ENCODE measurements at regions not wholly inside any gene's neighbourhood (a gene's known extent, or its start where the extent isn't known, plus 50 kb on each side); places are given as distances from the start of the nearest gene placed in this dataset.
"Not testable (repeated sequence)": the region's sequence is repeated elsewhere in the genome, so short reads cannot be mapped to it uniquely, and the experiment has no call there.

- in situ Hi-C loops (cut with HindIII; ENCODE audit: low sequenced_read_pairs), result no loop called here
Observed at GRCh38 chr10:8172604-8173003, 118.1 kb downstream of the GATA3 start.

GRCh38 chr10:8173243-8173865 is 118.9 kb downstream of the GATA3 start:
- in situ Hi-C loops (cut with HindIII; ENCODE audit: low sequenced_read_pairs), result no loop called here

- in situ Hi-C loops (cut with HindIII; ENCODE audit: low sequenced_read_pairs), result no loop called here
Observed at GRCh38 chr10:8173866-8174243, 119.4 kb downstream of the GATA3 start.

- in situ Hi-C loops (cut with HindIII; ENCODE audit: low sequenced_read_pairs), result no loop called here
Observed at GRCh38 chr10:8174762-8175161, 120.3 kb downstream of the GATA3 start.

GRCh38 chr10:8177526-8177925 is 123.0 kb downstream of the GATA3 start:
- in situ Hi-C loops (cut with HindIII; ENCODE audit: low sequenced_read_pairs), result not testable (repeated sequence)

GRCh38 chr10:8179773-8180172 is 125.3 kb downstream of the GATA3 start:
- in situ Hi-C loops (cut with HindIII; ENCODE audit: low sequenced_read_pairs), result not testable (repeated sequence)

- in situ Hi-C loops (cut with HindIII; ENCODE audit: low sequenced_read_pairs), result no loop called here
Observed at GRCh38 chr10:8180360-8181109, 126.0 kb downstream of the GATA3 start.

- in situ Hi-C loops (cut with HindIII; ENCODE audit: low sequenced_read_pairs), result no loop called here
Observed at GRCh38 chr10:8181496-8182157, 127.1 kb downstream of the GATA3 start.

- in situ Hi-C loops (cut with HindIII; ENCODE audit: low sequenced_read_pairs), result no loop called here
Observed at GRCh38 chr10:8182806-8183205, 128.3 kb downstream of the GATA3 start.

- in situ Hi-C loops (cut with HindIII; ENCODE audit: low sequenced_read_pairs), result no loop called here
Observed at GRCh38 chr10:8183241-8183704, 128.8 kb downstream of the GATA3 start.

- in situ Hi-C loops (cut with HindIII; ENCODE audit: low sequenced_read_pairs), result no loop called here
Observed at GRCh38 chr10:8187171-8187666, 132.7 kb downstream of the GATA3 start.

GRCh38 chr10:8189458-8189857 is 135.0 kb downstream of the GATA3 start:
- in situ Hi-C loops (cut with HindIII; ENCODE audit: low sequenced_read_pairs), result no loop called here

GRCh38 chr10:8192301-8192700 is 137.8 kb downstream of the GATA3 start:
- in situ Hi-C loops (cut with HindIII; ENCODE audit: low sequenced_read_pairs), result no loop called here

- in situ Hi-C loops (cut with HindIII; ENCODE audit: low sequenced_read_pairs), result no loop called here
Observed at GRCh38 chr10:8193546-8193945, 139.1 kb downstream of the GATA3 start.

- in situ Hi-C loops (cut with HindIII; ENCODE audit: low sequenced_read_pairs), result no loop called here
Observed at GRCh38 chr10:8194050-8194449, 139.6 kb downstream of the GATA3 start.

GRCh38 chr10:8206882-8207281 is 152.4 kb downstream of the GATA3 start:
- in situ Hi-C loops (cut with HindIII; ENCODE audit: low sequenced_read_pairs), result loop anchor here (5.0 kb wide), 1 partner anchor 70 kb away; no protein-coding TSS in a partner anchor

- in situ Hi-C loops (cut with HindIII; ENCODE audit: low sequenced_read_pairs), result no loop called here
Observed at GRCh38 chr10:8211631-8212030, 157.1 kb downstream of the GATA3 start.

- in situ Hi-C loops (cut with HindIII; ENCODE audit: low sequenced_read_pairs), result no loop called here
Observed at GRCh38 chr10:8213735-8214134, 159.2 kb downstream of the GATA3 start.

- in situ Hi-C loops (cut with HindIII; ENCODE audit: low sequenced_read_pairs), result no loop called here
Observed at GRCh38 chr10:8214587-8214986, 160.1 kb downstream of the GATA3 start.

- in situ Hi-C loops (cut with HindIII; ENCODE audit: low sequenced_read_pairs), result loop anchor here (5.0 kb wide), 1 partner anchor 40 kb away; no protein-coding TSS in a partner anchor
Observed at GRCh38 chr10:8216893-8217292, 162.4 kb downstream of the GATA3 start.

GRCh38 chr10:8221451-8221850 is 167.0 kb downstream of the GATA3 start:
- in situ Hi-C loops (cut with HindIII; ENCODE audit: low sequenced_read_pairs), result no loop called here

- in situ Hi-C loops (cut with HindIII; ENCODE audit: low sequenced_read_pairs), result no loop called here
Observed at GRCh38 chr10:8224591-8224990, 170.1 kb downstream of the GATA3 start.
